HCEC 1CT (cell line): ENCODE measurements at regions not wholly inside any gene's neighbourhood (a gene's known extent, or its start where the extent isn't known, plus 50 kb on each side); places are given as distances from the start of the nearest gene placed in this dataset.

Experiments
- DNase-seq: peaks from one replicate; pipeline ENCODE4 v3.0.0-alpha.2; 2017

- DNase-seq: no peak
Measured at GRCh38 chr9:79968533-79968932, 396.8 kb downstream of the TLE4 start.

- no peak for DNase-seq
Measured at GRCh38 chr9:79962836-79963235, 391.1 kb downstream of the TLE4 start.

GRCh38 chr9:79962150-79962549 is 390.4 kb downstream of the TLE4 start:
- no peak for DNase-seq

- no peak for DNase-seq
Measured at GRCh38 chr9:79955300-79955699, 383.5 kb downstream of the TLE4 start.

- no peak for DNase-seq
Measured at GRCh38 chr9:79953908-79954307, 382.1 kb downstream of the TLE4 start.

- DNase-seq: peak; percentile 48
Measured at GRCh38 chr9:79952401-79952800, 380.6 kb downstream of the TLE4 start.

GRCh38 chr9:79946712-79947111 is 374.9 kb downstream of the TLE4 start:
- DNase-seq: no peak

GRCh38 chr9:79945495-79945894 is 373.7 kb downstream of the TLE4 start:
- peak; percentile 7 for DNase-seq

GRCh38 chr9:79945016-79945415 is 373.3 kb downstream of the TLE4 start:
- peak; percentile 13 for DNase-seq

- DNase-seq: no peak
Measured at GRCh38 chr9:79940919-79941318, 369.2 kb downstream of the TLE4 start.

GRCh38 chr9:79939819-79940218 is 368.1 kb downstream of the TLE4 start:
- DNase-seq: no peak

- no peak for DNase-seq
Measured at GRCh38 chr9:79936336-79936735, 364.6 kb downstream of the TLE4 start.

GRCh38 chr9:79929285-79929684 is 357.5 kb downstream of the TLE4 start:
- DNase-seq: no peak

GRCh38 chr9:79928661-79929223 is 357.0 kb downstream of the TLE4 start:
- no peak for DNase-seq

- no peak for DNase-seq
Measured at GRCh38 chr9:79925326-79925725, 353.6 kb downstream of the TLE4 start.

- no peak for DNase-seq
Measured at GRCh38 chr9:79924836-79925235, 353.1 kb downstream of the TLE4 start.

- no peak for DNase-seq
Measured at GRCh38 chr9:79917421-79917820, 345.7 kb downstream of the TLE4 start.

- DNase-seq: no peak
Measured at GRCh38 chr9:79913867-79914266, 342.1 kb downstream of the TLE4 start.

- no peak for DNase-seq
Measured at GRCh38 chr9:79912318-79913070, 340.7 kb downstream of the TLE4 start.

- DNase-seq: no peak
Measured at GRCh38 chr9:79911724-79912123, 340.0 kb downstream of the TLE4 start.

- DNase-seq: no peak
Measured at GRCh38 chr9:79902825-79903600, 331.2 kb downstream of the TLE4 start.

GRCh38 chr9:79900754-79901153 is 329.0 kb downstream of the TLE4 start:
- DNase-seq: no peak

- no peak for DNase-seq
Measured at GRCh38 chr9:79896390-79896980, 324.7 kb downstream of the TLE4 start.

GRCh38 chr9:79895232-79895631 is 323.5 kb downstream of the TLE4 start:
- no peak for DNase-seq
